DMS153 (cell line): ENCODE measurements at regions not wholly inside any gene's neighbourhood (a gene's known extent, or its start where the extent isn't known, plus 50 kb on each side); places are given as distances from the start of the nearest gene placed in this dataset.
"Not testable (repeated sequence)": the region's sequence is repeated elsewhere in the genome, so short reads cannot be mapped to it uniquely, and the experiment has no call there.

ENCODE experiments used
- DNase-seq: peaks from one replicate; lab custom pipeline; 2025; lab: John Stamatoyannopoulos, UW

DNA sequence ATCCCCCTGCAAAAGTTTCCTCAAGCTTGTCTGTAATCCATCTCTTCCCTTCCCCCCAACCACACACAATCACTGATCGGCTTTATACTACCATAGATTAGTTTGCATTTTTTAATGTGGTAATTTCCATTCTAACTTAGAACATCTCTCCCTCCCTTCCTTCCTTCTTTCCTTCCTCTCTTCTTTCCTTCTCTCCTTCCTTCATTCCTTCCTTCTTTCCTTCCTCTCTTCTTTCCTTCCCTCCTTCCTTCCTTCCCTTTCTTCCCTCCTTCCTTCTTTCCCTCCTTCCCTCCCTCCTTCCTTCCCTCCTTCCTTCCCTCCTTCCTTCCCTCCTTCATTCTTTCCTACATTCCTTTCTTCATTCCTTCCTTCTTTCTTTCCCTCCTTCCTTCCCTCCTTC, 166.2 kb upstream of the MSX2 start:
- no peak for DNase-seq

DNA sequence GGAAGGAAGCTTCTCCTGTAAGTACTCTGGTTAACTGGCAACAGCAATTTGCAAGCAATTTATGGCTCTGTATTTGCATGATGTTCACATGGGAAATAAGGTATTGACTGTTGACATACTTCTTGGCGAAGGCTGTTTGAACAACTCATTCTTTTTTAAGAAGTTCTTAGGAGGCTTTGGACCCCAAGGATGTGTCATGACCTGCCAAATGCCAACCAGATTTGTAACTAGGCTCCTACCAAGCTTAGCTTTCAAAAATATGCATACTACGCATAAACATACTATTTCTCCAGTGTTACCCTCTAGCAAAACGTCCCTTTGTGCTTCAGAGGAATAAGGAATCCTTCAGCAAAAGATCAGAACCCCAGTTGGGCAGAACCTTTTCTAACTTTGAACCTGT, 165.2 kb upstream of the MSX2 start:
- DNase-seq, result no peak

DNA sequence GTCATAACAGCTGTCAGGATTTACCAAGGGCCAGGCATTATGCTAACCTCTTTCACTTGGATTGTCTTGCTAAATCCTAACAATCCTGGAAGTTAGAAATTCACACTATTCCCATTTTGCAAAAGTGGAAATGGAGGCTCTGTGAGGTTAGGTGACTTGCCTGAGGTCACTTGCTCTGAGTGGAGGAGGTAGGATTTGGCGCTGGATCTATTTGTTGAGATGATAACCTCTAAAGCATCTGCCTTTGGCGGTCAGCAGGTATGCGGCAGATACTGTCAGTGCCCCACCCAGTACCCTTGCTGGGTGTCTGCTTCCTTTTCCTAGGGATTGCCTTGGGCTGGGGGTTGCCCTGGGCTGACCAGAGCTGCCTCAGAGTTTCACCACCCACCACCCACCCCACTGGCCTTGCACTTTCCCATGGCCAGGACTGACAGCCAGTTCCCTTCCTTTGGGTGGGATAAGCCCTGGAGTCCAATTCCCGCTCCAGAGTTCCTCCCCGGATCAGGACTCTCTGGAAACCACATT, 164.8 kb upstream of the MSX2 start:
- DNase-seq, result no peak

DNA sequence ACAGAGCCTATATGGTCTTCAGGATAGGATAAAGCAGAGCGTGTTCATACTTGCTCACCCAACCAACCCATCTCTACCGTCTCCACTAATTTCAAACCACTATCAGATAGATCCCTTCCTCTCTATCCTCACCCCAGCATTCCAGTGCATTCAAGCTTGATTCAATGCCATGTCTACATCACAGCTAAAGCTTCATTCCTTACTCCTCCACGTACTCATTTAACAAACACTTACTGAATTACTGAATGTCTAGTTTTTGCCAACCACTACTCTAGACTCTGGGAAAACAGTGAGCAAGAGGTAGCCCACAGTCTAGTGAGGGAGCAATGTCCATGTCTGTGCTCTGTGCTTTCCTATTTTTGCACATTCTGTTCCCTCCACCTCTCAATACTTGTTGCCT, 163.5 kb upstream of the MSX2 start:
- DNase-seq, result no peak

DNA sequence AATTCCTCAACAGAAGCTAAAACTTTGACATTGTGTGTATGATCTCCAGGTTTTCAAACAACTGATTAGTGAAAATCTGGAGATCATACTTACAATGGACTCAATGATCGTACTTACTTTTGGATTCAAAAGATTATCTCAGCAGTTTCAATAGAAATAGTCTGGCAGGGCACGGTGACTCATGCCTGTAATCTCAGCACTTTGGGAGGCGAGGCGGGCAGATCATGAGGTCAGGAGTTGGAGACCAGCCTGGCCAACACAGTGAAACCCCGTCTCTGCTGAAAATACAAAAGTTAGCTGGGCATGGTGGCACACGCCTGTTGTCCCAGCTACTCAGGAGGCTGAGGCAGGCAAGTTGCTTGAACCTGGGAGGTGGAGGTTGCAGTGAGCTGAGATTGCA, 161.3 kb upstream of the MSX2 start:
- not testable (repeated sequence) for DNase-seq

DNA sequence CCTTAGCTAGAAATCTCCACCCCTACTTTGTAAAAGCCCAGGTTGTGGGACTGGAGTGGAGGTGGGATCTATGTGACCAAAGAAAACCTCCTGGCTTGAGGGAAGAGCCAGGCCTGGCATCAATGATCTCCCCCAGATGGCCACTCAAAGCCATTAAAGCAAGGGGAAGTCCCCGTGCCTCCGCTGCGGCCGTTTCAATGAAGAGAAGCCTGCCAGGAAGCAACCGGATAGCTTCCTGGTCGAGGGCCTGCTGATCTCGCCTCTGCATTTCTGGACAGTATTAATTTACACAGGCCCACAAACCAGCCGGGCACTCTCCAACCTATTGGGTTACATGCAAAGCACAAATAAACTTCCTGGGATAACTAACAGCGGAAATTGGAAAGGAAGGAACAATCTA, 160.5 kb upstream of the MSX2 start:
- no peak for DNase-seq

DNA sequence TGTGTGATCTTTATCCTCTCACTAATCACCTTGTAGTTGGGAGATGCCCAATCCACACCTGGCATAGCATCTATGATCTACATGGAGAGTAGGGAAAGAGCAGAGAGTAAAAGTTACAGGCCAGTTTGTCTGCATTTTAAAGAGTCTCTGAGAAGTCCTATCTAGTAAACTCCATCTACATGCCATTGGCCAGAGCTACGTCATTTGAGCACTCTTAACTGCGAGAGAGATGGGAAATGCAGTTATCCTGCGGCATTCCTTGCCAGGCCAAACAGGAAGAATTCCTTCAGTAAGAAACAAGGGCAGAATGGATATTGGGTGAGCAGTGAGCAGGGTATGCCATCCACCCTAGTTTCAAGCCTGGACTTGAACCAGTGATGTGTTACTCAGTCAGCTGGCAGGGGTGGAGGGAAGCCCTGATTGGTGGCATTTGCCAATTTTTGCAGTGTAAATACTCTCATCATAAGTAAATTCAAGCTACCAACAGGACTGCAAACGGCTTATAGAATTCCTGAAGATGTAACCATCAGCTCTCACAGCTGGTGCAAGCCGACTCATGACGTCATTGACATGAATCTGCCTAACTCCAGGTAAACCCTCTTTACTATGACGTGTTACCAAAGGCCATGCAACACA, 156.8 kb upstream of the MSX2 start:
- no peak for DNase-seq

DNA sequence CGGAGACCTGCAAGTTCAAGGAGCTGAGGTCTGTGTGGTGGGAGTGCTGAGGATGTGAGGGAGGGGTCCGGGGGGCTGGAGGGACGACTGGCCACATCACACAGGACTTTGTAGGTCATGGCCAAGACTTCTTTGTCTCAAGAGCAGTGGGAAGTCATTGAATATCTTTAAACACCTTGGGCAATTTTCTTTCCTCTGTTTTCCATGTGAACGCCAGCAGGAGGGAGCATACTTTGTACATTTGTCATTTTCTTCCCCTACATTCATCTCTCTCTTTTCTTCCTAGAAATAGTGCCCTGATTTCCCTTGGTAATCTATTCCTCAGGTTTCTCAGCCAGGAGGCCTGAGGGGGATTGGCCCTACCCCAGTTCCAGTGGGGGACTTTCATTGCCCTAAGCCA, 153.7 kb upstream of the MSX2 start:
- DNase-seq, result no peak

DNA sequence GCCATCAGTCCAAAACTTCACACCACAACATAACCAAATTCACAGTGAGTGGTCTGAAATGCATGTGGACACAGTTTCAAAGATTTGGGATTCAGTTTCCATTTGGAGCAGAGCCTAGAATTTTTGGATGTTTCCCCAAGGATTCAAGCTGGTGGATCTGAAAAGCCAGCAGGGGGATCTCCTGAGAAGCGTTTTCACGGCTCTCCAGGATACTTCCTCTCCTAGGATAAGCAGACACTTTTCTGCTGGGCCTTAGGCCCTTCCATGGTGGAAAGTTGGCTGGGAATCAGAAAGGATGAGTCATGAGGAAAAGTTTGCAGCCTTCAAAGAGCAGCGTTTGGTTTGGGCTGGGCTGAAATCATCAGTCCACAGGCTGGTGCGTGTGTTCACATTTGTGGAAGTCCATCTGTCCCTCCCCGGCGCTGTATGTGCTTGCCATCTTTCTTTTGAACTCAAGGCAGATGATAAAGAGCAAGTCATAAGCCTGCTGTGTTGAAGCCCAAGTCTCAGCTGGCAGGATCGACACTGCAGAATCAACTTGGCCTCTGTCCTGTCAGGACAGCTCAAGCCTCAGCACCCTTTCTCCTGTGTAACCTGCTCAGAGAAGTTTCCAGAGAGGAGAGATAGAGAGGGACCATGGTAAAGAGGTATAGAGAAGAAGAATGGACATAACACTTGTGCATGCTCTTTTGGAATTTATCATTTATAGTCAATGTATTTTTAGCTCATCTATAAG, 152.6 kb upstream of the MSX2 start:
- no peak for DNase-seq

DNA sequence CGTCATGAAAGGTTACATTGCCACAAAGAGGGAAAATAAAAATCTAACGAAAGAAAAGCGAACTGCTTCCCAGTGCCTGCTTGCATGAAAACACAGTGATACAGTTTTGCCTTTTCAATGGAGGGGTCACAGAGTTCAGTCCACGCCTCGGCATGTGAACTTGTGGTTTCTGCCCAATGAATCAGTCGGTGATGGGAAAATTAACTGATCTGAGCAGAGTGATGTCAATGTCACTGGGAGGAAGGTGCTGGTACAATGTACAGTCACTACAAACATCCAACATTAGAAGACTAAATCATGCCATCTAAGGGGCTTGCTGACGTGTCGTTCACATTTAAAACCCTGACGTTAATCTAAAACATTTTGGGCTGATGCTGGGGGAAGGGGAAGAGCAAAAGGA, 151.8 kb upstream of the MSX2 start:
- no peak for DNase-seq

DNA sequence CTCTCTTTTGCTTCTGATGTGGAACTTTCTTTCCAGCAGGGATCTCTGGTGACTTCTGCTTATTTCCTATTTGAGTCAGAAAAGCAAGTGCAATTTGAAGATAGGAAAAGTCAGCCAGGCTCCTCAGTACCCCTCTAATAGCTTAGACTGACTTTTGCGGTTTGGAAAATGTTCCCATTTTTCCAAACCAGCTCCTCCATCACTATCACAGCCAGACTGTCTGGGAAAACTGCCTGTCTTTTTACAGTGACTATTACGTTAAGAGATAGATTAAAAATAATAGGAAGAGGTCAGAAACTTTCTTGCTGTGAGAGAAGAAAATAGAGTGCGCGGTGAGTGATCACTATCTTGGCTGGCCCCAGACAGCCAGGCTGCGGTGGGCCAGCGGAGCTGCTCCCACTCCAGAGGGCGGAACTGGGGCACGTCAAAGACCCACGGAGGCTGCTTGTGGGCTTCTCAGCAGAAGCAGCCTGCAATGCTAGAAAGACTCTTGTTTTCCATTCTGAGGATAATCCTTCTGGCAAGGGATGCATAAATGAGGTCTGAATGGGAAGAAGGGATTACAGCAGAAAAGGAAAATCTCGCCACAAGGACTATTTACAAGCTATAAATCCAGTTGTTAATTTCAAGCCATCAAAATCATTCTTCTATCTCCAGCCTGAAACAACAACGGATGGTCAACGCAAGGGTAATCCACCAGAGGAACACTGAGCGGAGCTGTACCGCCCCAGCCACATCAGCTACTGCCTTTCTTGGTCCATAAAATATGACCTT, 151.0 kb upstream of the MSX2 start:
- DNase-seq, result no peak

DNA sequence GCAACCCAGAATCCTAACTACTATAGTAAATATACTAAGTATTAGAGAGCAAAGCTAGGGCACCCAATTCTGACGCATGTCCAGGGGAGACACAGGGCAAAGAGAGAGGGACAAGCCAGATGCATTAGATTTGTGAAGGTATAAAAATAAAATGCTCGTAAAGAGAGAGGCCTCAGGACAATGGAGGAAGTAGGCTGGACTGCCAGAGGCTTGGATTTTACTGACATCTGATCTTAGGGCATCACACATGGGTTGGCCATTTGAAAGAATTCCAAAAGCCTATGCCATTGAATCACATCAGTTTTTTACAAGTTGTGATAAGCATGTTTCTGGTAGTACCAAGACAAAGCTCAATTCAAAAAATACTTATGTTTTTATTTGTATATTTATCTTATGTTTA, 149.3 kb upstream of the MSX2 start:
- no peak for DNase-seq

DNA sequence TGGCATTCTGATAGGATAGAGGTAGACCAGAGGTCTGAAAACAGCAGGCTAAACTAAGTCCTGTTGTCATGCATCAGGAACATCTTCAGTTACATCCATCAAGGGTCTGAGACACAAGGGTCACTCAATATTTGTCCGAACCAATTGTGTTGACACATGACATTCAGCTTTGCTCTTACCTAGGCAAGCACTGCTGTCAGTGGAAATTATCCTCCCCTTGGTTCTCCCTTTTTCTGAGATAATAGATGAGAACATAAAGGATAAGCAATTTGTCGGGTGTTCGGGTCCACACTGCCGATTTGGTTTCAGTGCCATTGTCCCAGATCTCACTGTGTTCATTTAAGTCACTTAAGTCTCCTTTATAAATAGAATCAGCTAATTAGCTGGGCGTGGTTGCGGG, 148.3 kb upstream of the MSX2 start:
- DNase-seq, result no peak

DNA sequence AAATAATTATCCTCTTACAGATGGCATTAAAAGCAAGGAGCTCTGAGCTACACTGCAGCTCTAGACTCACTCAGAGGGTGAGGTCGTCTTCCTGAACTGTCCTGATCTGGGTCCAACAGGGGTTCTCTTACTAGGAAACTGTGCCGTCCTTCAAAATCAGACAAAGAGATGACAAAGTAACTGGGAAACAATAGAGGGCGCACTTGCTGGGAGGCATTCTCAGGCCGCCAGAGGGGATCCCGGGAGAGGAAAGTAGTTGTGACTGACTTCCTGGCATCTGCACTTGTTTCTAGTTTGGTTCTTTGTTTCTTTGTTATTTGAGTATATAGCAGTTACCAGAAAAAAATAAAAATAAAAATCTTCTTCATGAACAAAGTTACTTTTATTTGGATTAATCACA, 142.9 kb upstream of the MSX2 start:
- DNase-seq, result no peak

DNA sequence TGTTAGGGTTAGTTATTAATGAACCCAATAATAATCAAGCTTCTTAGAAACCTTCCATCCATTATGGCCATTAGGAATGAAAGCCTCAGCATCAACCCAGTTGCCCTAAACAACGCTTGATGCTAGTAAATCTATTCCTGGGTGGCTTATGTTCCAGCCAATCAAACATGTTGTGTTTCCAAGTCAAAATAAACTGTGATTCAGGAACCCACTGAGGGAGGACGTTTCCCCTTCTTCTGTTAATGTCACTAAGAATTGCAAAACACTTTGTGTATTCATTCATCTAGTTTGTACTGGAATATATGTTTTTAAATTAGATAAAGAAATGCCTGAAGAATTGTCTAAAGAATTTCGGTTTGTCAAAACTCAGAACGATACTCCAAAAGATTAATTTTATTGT, 142.5 kb upstream of the MSX2 start:
- no peak for DNase-seq

DNA sequence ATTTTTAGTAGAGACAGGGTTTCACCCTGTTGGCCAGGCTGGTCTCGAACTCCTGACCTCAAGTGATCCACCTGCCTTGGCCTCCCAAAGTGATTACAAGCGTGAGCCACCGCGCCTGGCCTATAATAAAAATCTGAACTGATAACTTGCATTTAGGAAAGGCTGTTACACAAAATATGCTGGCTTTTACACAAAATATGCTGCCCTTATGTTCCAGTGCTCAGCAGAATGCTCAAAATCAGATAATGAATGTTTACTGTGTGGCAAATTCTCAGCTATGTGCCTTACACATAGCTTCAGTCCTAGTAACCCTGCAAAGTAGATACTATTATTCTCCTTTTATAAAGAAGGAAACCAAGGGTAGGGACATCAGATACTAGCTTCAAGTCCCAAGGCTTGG, 141.3 kb upstream of the MSX2 start:
- DNase-seq, result no peak

DNA sequence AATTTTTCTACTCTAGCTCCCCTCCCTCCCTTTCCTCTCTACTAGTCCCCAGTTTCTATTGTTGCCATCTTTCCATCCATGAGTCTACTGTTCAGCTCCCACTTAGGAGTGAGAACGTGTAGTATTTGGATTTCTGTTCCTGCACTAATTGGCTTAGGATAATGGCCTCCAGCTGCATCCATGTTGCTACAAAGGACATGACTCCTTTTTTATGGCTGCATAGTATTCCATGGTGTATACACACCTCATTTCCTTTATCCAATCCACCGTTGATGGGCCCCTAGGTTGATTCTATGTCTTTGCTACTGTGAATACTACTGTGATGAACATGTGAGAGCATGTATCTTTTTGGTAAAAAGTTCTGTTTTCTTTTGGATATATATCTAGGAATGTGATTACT, 138.9 kb upstream of the MSX2 start:
- no peak for DNase-seq

DNA sequence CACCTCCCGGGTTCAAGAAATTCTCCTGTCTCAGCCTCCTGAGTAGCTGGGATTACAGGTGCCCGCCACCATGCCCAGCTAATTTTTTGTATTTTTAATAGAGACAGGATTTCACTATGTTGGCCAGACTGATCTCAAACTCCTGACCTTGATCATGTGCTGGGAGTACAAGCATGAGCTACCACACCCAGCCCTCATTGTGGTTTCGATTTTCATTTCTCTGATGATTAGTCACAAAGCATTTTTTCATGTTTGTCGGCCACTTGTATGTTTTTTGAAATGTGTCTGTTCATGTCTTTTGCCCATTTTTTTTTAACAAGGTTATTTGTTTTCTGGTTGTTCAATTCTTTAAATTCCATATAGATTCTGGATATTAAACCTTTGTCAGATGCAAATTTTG, 138.2 kb upstream of the MSX2 start:
- not testable (repeated sequence) for DNase-seq

DNA sequence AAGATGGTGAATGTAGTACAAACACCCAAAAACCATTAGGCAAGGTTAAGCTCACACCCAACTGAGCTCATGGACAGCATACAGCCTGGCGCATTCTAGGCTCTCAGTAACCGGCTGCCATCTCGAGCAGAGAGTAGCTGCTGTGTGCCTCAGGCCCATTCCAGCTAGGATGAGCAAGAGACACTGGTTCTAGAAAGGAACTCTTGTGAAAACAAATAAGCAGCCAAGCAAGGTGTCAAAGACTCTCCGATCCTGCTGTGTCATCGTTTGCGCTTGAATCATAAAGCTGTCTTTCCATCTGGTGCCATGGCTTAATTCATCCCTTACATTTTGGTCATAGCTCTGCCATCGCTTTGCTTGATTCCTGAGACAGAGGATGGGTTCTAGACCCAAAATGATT, 135.4 kb upstream of the MSX2 start:
- DNase-seq, result no peak

DNA sequence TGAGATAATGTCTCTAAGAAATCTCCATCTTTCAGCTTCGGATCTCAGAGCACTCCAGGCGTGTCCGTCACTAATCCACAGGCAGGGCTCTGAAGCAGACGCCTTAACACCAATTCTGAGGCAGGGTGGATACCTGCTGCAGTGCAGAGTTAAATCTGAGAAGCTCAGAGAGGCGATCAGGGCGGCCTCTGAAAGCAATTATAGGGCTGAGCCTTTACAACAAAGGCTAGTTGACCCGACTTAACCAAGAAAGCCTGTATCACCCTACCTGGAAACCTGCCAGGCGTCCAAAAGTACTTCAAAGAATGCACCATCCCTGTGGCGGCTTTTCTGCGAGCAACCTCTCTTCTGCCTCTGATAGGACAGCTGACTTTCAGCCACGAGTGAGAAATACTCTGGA, 134.8 kb upstream of the MSX2 start:
- no peak for DNase-seq

DNA sequence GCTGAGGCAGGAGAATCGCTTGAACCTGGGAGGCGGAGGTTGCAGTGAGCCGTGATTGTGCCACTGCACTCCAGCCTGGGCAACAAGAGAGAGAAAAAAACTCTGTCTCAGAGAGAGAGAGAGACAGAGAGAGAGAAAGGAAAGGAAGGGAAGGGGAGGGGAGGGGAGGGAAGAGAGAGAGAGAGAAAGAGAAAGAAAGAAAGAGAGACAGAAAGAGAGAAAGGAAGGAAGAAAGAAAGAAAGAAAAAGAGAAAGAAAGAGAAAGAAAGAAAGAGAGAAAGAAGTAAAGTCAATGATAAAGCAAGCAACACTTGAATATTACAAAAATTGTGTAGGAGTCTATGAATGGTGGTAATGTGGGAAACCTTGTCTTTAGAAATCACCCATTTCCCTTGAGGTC, 133.6 kb upstream of the MSX2 start:
- DNase-seq, result no peak

DNA sequence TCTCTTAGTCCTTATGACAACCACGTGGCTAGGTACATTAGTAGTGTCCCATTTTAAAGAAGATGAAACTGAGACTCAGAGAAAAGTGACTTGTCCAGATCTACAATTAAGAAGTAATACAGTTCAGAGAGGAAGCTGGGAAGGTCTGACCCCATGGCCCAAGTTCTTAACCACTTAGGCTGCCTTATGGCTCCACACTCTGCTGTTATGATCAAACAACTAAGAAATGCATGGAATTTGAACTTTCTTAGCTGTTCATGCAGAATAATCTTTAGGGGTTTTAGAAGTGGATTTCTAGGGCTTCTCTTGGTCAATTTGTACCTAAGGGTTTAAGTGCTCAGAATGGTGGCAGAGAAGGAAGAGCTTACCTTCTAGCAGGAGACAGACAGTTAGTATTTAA, 128.0 kb upstream of the MSX2 start:
- no peak for DNase-seq

DNA sequence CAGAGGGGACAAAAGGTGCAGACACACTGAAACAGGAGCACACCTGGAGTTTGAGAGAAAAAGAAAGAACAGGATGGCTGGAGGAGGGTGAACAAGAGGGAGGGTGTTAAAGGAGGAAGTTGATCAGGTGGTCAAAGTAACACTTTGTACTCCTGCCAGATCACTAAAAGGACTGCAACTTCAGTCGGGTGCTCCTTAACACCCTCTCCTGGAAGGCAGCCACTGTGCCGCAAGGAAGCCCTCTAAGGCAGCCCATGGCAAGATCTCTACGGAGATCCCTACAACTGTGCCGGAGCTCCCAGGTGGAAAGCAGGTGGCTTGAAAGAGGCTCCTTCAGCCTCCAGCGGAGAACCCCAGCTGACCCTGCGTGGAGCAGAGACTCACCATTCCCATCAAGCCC, 124.4 kb upstream of the MSX2 start:
- DNase-seq, result no peak
